Lung (tissue), 11 donors: ENCODE measurements at regions not wholly inside any gene's neighbourhood (a gene's known extent, or its start where the extent isn't known, plus 50 kb on each side); places are given as distances from the start of the nearest gene placed in this dataset.

Experiments
- ATAC-seq: fragments of 200-7000 bp; cut with Tn5 transposase; one replicate; pipeline ENCODE4 v1.9.1; 2020; ENCODE audit warnings: moderate number of reproducible peaks; ENCODE audit not compliant: insufficient read depth, low FRiP score
- DNase-seq, 3 donors: peaks; one replicate each; pipeline ENCODE4 v3.0.0-alpha.2; 2013 to 2017
- H3K27ac ChIP-seq, 2 donors: one replicate each; pipeline ENCODE4 v1.5.1; 2013; ENCODE audit warnings: mild to moderate bottlenecking in 2 of 2, moderate library complexity in 2 of 2, control low read depth in 1 of 2, inconsistent platforms in 1 of 2, low read depth in 1 of 2, low read length in 1 of 2
- H3K27me3 ChIP-seq, 3 donors: one replicate each; pipeline ENCODE4 v1.5.1; 2013; ENCODE audit warnings: low read length in 2 of 3; ENCODE audit not compliant: control insufficient read depth in 3 of 3, insufficient read depth in 3 of 3
- H3K36me3 ChIP-seq, 4 donors: one replicate each; pipeline ENCODE4 v1.5.1; 2013; ENCODE audit warnings: low read length in 4 of 4, mild to moderate bottlenecking in 1 of 4, moderate library complexity in 1 of 4; ENCODE audit not compliant: control insufficient read depth in 4 of 4, insufficient read depth in 4 of 4
- H3K4me1 ChIP-seq, 5 donors: one replicate each; pipeline ENCODE4 v1.5.1; 2013; ENCODE audit warnings: low read length in 5 of 5, mild to moderate bottlenecking in 2 of 5, moderate library complexity in 1 of 5; ENCODE audit not compliant: control insufficient read depth in 5 of 5, insufficient read depth in 5 of 5
- H3K4me3 ChIP-seq: one replicate; pipeline ENCODE4 v1.5.1; 2013; ENCODE audit warnings: mild to moderate bottlenecking, control low read depth, moderate library complexity
- H3K9ac ChIP-seq, 2 donors: one replicate each; pipeline ENCODE4 v1.5.1; 2013; ENCODE audit warnings: low read length in 2 of 2, control low read depth in 1 of 2; ENCODE audit not compliant: insufficient read depth in 1 of 2
- H3K9me3 ChIP-seq, 4 donors: one replicate each; pipeline ENCODE4 v1.5.1; 2013; ENCODE audit warnings: low read length in 3 of 4, mild to moderate bottlenecking in 1 of 4, moderate library complexity in 1 of 4; ENCODE audit not compliant: control insufficient read depth in 4 of 4, insufficient read depth in 3 of 4
- WGBS, 2 donors: extraction: QIAGEN DNeasy Blood & Tissue Kit; methylation state at CpG; one replicate each; pipeline ENCODE4 v1.1.7; 2013; 5-methylcytosine and 5-hydroxymethylcytosine counted together
- TF ChIP-seq, protein P1 (sequence below): IDR thresholded peaks from 2 replicates; pipeline ENCODE4 v1.5.1; 2012; ENCODE audit warnings: mild to moderate bottlenecking; ENCODE audit errors: control extremely low read depth, extremely low read depth
- donor health status: control.
- donor health status: control.
- donor health status: Bipolar disorder and iron deficiency.
- donor health status: healthy.
- donor health status: DM: yes; HTN: yes; CAD: no.

DNA sequence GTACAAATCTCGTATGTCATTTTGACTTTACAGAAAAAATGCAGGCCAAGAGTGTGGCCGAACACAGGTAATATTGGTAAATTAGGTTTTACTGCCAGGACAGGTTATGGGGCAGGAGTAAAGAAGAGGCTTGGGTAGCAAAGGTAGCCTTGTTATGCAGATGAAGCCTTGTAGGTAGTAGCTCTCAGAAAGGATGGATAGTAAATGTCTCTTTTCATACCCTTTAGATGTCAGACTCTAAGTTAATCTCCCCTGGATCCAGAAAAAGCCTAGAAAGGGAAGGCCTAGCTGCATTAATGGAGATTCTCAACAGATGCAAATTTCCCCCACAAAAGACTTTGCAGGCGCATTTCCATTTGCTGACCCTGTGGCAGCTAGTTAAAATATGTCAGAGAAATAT lies 1445.1 kb upstream of the CADM2 start:
- H3K36me3 ChIP-seq: no peaks in the 10 kb centered on the region
- TF ChIP-seq, protein P1, sequence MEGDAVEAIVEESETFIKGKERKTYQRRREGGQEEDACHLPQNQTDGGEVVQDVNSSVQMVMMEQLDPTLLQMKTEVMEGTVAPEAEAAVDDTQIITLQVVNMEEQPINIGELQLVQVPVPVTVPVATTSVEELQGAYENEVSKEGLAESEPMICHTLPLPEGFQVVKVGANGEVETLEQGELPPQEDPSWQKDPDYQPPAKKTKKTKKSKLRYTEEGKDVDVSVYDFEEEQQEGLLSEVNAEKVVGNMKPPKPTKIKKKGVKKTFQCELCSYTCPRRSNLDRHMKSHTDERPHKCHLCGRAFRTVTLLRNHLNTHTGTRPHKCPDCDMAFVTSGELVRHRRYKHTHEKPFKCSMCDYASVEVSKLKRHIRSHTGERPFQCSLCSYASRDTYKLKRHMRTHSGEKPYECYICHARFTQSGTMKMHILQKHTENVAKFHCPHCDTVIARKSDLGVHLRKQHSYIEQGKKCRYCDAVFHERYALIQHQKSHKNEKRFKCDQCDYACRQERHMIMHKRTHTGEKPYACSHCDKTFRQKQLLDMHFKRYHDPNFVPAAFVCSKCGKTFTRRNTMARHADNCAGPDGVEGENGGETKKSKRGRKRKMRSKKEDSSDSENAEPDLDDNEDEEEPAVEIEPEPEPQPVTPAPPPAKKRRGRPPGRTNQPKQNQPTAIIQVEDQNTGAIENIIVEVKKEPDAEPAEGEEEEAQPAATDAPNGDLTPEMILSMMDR: no peak
- H3K27ac ChIP-seq: no peak overlapping the region
- WGBS, 2 donors: 59 to 74% methylated on average over 3 of the region's 3 CpGs
- no peaks in the 10 kb centered on the region for H3K27me3 ChIP-seq
- no peak for ATAC-seq
- no peaks in the 10 kb centered on the region for H3K4me1 ChIP-seq
- H3K4me3 ChIP-seq: no peak overlapping the region
- H3K9ac ChIP-seq: no peak overlapping the region
- DNase-seq: no peak
- no peaks in the 10 kb centered on the region for H3K9me3 ChIP-seq

DNA sequence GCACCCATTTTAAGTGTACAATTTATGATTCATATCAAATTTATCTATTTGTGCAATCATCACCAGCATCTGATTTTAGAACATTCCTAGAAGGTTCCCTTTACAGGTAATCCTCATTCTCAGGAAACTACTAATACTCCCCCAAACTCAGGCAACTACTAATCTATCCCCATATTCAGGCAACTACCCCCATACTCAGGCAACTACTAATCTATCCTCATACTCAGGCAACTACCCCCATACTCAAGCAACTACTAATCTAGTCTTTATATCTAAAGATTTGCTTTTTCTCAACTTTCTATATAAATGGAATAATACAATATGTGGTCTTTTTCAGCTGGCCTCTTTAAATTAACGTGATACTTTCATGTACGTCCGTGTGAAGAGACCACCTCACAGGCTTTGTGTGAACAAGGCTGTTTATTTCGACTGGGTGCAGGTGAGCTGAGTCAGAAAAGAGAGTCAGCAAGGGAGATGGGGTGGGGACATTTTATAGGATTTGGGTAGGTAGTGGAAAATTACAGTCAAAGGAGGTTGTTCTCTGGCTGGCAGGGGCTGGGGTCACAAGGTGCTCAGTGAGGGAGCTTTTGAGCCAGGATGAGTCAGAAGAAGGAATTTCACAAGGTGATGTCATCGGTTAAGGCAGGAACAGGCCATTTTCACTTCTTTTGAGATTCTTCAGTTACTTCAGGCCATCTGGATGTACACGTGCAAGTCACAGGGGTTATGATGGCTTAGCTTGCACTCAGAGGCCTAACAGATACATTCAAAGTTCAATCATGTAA lies 1444.5 kb upstream of the CADM2 start:
- H3K27ac ChIP-seq: no peak overlapping the region
- H3K4me3 ChIP-seq: no peak overlapping the region
- DNase-seq (no peak), ATAC-seq (no peak)
- 87 to 89% methylated on average over 6 of the region's 6 CpGs for WGBS, 2 donors
- TF ChIP-seq, protein P1: no peak
- H3K27me3 ChIP-seq: no peaks in the 10 kb centered on the region
- no peaks in the 10 kb centered on the region for H3K36me3 ChIP-seq
- no peaks in the 10 kb centered on the region for H3K4me1 ChIP-seq
- H3K9me3 ChIP-seq: no peaks in the 10 kb centered on the region
- no peak overlapping the region for H3K9ac ChIP-seq

DNA sequence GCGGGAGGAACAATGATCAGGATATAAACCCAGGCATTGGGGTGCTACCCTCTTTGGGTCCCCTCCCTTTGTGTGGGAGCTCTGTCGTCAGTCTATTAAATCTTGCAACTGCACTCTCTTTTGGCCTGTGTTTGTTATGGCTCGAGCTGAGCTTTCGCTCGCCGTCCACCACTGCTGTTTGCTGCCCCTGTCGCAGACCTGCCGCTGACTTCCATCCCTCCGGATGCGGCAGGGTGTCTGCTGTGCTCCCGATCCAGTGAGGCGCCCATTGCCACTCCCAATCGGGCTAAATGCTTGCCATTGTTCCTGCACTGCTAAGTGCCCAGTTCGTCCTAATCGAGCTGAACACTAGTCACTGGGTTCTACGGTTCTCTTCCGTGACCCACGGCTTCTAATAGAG lies 1443.7 kb upstream of the CADM2 start:
- H3K4me1 ChIP-seq: no peaks in the 10 kb centered on the region
- TF ChIP-seq, protein P1: no peak
- no peaks in the 10 kb centered on the region for H3K9me3 ChIP-seq
- H3K9ac ChIP-seq: no peak overlapping the region
- ATAC-seq (no peak), DNase-seq (no peak)
- no peak overlapping the region for H3K27ac ChIP-seq
- no peak overlapping the region for H3K4me3 ChIP-seq
- 94% methylated on average over 18 of the region's 18 CpGs for WGBS, 2 donors
- H3K36me3 ChIP-seq: no peaks in the 10 kb centered on the region
- no peaks in the 10 kb centered on the region for H3K27me3 ChIP-seq
